ENCODE measurements at regions not wholly inside any gene's neighbourhood (a gene's known extent, or its start where the extent isn't known, plus 50 kb on each side); places are given as distances from the start of the nearest gene placed in this dataset.
"Not testable (repeated sequence)": the region's sequence is repeated elsewhere in the genome, so short reads cannot be mapped to it uniquely, and the experiment has no call there.

- no peak for DNase-seq
- no peaks in the 10 kb centered on the region for H3K4me1 ChIP-seq
- no peak overlapping the region for H3K4me3 ChIP-seq (ENCODE audit: low read depth, low read length)
- no peaks in the 10 kb centered on the region for H3K36me3 ChIP-seq
- H3K27me3 ChIP-seq, result no peaks in the 10 kb centered on the region
- no peak for TF ChIP-seq CTCF (IDR thresholded peaks at IDR 0.05; ENCODE audit: low read depth, low read length)
- no peaks in the 10 kb centered on the region for H3K9me3 ChIP-seq
These were observed 123.6 kb downstream of the ZNF248 start for GRCh38 chr10:37733822-37734221.

- no peak for DNase-seq
- H3K4me1 ChIP-seq, result no peaks in the 10 kb centered on the region
- H3K27me3 ChIP-seq, result no peaks in the 10 kb centered on the region
- TF ChIP-seq CTCF (IDR thresholded peaks at IDR 0.05; ENCODE audit: low read depth, low read length), result no peak
- H3K36me3 ChIP-seq, result no peaks in the 10 kb centered on the region
- no peaks in the 10 kb centered on the region for H3K9me3 ChIP-seq
- no peak overlapping the region for H3K4me3 ChIP-seq (ENCODE audit: low read depth, low read length)
These were observed 124.7 kb downstream of the ZNF248 start for GRCh38 chr10:37732685-37733084.

GRCh38 chr10:37728830-37729229 is 128.6 kb downstream of the ZNF248 start:
- no peaks in the 10 kb centered on the region for H3K36me3 ChIP-seq
- no peak for DNase-seq
- no peak overlapping the region for H3K4me3 ChIP-seq (ENCODE audit: low read depth, low read length)
- H3K27me3 ChIP-seq, result no peaks in the 10 kb centered on the region
- H3K9me3 ChIP-seq, result no peaks in the 10 kb centered on the region
- TF ChIP-seq CTCF (IDR thresholded peaks at IDR 0.05; ENCODE audit: low read depth, low read length), result no peak
- H3K4me1 ChIP-seq, result no peaks in the 10 kb centered on the region

- no peak for DNase-seq
- TF ChIP-seq CTCF (IDR thresholded peaks at IDR 0.05; ENCODE audit: low read depth, low read length), result no peak
- no peaks in the 10 kb centered on the region for H3K4me1 ChIP-seq
- H3K36me3 ChIP-seq, result no peaks in the 10 kb centered on the region
- no peaks in the 10 kb centered on the region for H3K27me3 ChIP-seq
- H3K9me3 ChIP-seq, result no peaks in the 10 kb centered on the region
- H3K4me3 ChIP-seq (ENCODE audit: low read depth, low read length), result no peak overlapping the region
These were observed 129.7 kb downstream of the ZNF248 start for GRCh38 chr10:37727491-37728352.

GRCh38 chr10:37721100-37721499 is 136.3 kb downstream of the ZNF248 start:
- Histone ChIP-seq H3K27me3 (no peaks in the 10 kb centered on the region), H3K36me3 (no peaks in the 10 kb centered on the region), H3K4me3 (ENCODE audit: low read depth, low read length) (no peak overlapping the region), H3K9me3 (no peaks in the 10 kb centered on the region), H3K4me1 (no peaks in the 10 kb centered on the region)
- TF ChIP-seq CTCF (IDR thresholded peaks at IDR 0.05; ENCODE audit: low read depth, low read length), result no peak
- no peak for DNase-seq

- H3K27me3 ChIP-seq; H3K36me3 ChIP-seq; H3K4me3 ChIP-seq (ENCODE audit: low read depth, low read length); H3K9me3 ChIP-seq; DNase-seq; H3K4me1 ChIP-seq: not testable (repeated sequence)
These were observed 139.3 kb downstream of the ZNF248 start for GRCh38 chr10:37718060-37718459.
